IPS-20b (cell line): ENCODE measurements at regions not wholly inside any gene's neighbourhood (a gene's known extent, or its start where the extent isn't known, plus 50 kb on each side); places are given as distances from the start of the nearest gene placed in this dataset.
"Not testable (repeated sequence)": the region's sequence is repeated elsewhere in the genome, so short reads cannot be mapped to it uniquely, and the experiment has no call there.

Source experiments
- H3K27ac ChIP-seq: one replicate; pipeline ENCODE4 v1.5.1; 2013; ENCODE audit warnings: low read length
- H3K27me3 ChIP-seq: 2 replicates; pipeline ENCODE4 v1.6.1; 2013; ENCODE audit warnings: mild to moderate bottlenecking, low read length, inconsistent platforms; ENCODE audit not compliant: insufficient read depth
- H3K36me3 ChIP-seq: 2 replicates; pipeline ENCODE4 v1.6.1; 2013; ENCODE audit warnings: low read depth, mild to moderate bottlenecking, inconsistent platforms, low read length, moderate library complexity; ENCODE audit not compliant: insufficient read depth
- H3K4me1 ChIP-seq: 2 replicates; pipeline ENCODE4 v1.6.1; 2013; ENCODE audit warnings: mild to moderate bottlenecking, control low read depth, inconsistent platforms, low read length, moderate library complexity; ENCODE audit not compliant: insufficient read depth
- H3K4me3 ChIP-seq: 2 replicates; pipeline ENCODE4 v1.5.1; 2013; ENCODE audit warnings: mild to moderate bottlenecking, low read length, inconsistent platforms
- H3K9ac ChIP-seq: 2 replicates; pipeline ENCODE4 v1.6.1; 2013; ENCODE audit warnings: low read depth, mild to moderate bottlenecking, inconsistent platforms, low read length, moderate library complexity
- H3K9me3 ChIP-seq: 2 replicates; pipeline ENCODE4 v1.6.1; 2013; ENCODE audit warnings: mild to moderate bottlenecking, low read depth, low read length, inconsistent platforms; ENCODE audit not compliant: insufficient read depth

DNA sequence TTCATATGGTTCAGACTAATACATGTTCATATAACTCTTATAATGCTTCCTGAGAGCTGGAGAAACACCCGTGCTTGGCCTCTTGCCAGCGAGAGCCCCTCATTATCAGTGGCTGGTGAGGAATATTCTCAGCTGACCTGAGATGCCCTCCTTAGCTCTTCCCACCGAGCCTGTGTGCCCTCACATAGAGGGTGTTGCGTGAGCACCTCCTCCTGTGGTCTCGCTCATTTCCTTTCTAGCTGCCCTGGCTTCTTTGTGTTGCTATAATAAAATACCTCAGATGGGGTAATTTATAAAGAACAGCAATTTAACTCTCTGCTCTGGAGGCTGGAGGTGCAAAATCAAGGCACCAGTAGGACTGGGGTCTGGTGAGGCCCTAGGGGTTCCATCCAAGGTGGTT is 80.5 kb upstream of the ALKAL2 start:
- H3K4me1 ChIP-seq, result no peaks in the 10 kb centered on the region
- no peaks in the 10 kb centered on the region for H3K36me3 ChIP-seq
- no peak overlapping the region for H3K9ac ChIP-seq
- no peak overlapping the region for H3K27ac ChIP-seq
- peaks cover 6% of the 10 kb centered on the region; the same call in 1 of the 2 replicates for H3K9me3 ChIP-seq
- H3K4me3 ChIP-seq, result no peak overlapping the region
- H3K27me3 ChIP-seq, result no peaks in the 10 kb centered on the region

DNA sequence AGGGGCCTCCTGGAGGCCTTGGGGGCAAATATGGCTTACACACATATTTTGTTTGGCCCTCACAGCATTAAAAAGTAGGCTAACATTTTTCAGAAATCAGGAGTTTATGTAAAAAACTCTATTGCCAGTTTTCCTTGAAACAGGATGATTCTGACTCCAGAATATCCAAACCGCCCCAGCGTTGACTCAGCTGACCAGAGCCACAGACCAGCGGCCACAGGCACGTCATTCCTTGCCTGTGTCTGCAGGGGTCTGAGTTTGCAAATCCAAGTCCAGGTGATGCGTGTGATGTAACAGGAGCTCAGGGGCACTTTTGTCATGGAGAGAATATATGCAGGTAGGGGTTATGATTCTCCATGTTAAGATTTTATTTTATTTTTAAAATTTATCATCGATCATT is 79.4 kb upstream of the ALKAL2 start:
- no peaks in the 10 kb centered on the region for H3K36me3 ChIP-seq
- no peaks in the 10 kb centered on the region for H3K27me3 ChIP-seq
- peaks cover 10% of the 10 kb centered on the region; the same call in 1 of the 2 replicates for H3K9me3 ChIP-seq
- H3K4me3 ChIP-seq, result no peak overlapping the region
- no peaks in the 10 kb centered on the region for H3K4me1 ChIP-seq
- no peak overlapping the region for H3K27ac ChIP-seq
- no peak overlapping the region for H3K9ac ChIP-seq

DNA sequence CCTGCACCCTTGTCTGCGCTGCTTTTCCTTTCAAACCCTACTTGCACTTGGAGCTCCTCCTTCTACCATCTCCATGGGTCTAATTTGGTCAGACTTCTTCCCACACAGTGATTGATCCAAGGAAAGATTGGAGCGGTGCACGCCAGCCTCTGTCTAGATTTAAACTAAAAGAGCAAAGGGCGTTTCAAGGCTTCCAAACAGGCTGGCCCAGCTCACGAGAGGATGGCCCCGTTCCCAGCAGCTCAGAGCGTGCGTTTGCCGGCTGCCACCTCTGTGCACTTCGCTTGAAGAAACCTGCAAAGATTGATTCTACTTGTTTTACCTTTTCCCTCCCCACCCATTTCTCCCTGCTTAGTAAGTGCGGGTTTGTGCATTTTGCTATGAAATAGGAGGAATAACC is 78.8 kb upstream of the ALKAL2 start:
- Histone ChIP-seq H3K4me3 (no peak overlapping the region), H3K9ac (no peak overlapping the region), H3K4me1 (no peaks in the 10 kb centered on the region), H3K9me3 (peaks cover 11% of the 10 kb centered on the region; the same call in 1 of the 2 replicates), H3K27me3 (no peaks in the 10 kb centered on the region), H3K36me3 (no peaks in the 10 kb centered on the region), H3K27ac (no peak overlapping the region)

DNA sequence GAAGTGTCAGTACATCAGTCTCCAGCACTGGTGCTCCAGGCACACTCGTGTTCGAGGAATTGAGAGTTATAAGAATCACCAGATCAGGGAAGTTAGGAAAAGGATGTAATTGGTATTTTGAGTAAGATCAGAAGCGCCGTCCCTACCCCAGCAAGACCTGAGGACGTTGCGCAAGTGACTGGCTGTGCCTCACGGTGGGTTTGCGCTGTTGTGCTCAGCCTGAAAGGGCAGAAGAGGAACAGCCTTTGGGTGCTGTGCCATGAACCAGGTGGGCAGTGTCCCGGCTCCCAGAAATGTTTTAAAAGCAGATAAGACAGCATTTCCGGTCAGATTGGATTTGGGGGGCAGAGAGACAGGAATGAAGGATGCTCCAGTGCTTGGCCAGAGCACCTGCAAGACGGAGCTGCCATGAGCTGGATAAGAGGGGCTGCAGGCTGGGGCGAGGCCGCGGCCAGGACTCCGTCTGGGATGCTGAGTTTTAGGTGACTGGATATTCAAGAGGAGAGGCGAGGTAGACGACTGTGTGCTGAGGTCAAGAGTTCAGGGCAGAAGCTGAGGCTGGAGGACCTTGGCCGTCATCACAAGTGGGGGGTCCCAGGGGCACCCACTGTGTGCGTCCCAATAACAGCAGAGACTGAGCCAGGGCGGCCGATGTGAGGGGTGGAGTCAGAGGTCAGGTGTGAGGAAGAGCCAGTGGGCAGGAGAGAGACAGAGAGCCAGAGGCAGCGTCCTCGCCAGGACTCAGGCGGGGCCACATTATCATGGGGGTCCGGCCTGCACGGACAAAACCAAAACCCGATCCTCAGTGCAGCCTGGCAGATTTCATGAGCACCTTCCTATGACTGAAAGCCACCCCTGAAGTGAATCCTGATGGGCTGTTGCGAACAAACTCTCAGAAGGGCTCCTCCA is 77.7 kb upstream of the ALKAL2 start:
- H3K27ac ChIP-seq, result no peak overlapping the region
- H3K9ac ChIP-seq, result no peak overlapping the region
- H3K27me3 ChIP-seq, result no peaks in the 10 kb centered on the region
- H3K4me1 ChIP-seq, result no peaks in the 10 kb centered on the region
- no peak overlapping the region for H3K4me3 ChIP-seq
- H3K36me3 ChIP-seq, result no peaks in the 10 kb centered on the region
- H3K9me3 ChIP-seq, result peaks cover 5% of the 10 kb centered on the region; the same call in 1 of the 2 replicates

DNA sequence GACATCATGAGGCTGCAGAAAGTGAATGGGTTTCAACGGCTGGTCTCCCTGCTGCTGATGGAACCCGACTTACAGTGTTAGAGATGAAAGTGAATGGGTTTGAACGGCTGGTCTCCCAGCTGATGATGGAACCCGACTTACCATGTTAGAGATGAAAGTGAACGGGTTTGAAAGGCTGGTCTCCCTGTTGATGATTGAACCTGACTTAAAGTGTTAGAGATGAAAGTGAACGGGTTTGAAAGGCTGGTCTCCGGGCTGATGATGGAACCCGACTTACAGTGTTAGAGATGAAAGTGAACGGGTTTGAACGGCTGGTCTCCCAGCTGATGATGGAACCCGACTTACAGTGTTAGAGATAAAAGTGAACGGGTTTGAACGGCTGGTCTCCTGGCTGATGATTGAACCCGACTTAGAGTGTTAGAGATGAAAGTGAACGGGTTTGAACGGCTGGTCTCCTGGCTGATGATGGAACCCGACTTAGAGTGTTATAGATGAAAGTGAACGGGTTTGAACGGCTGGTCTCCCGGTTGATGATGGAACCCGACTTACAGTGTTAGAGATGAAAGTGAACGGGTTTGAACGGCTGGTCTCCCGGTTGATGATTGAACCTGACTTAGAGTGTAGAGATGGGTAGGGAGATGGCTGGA is 76.1 kb upstream of the ALKAL2 start:
- Histone ChIP-seq H3K4me3 (no peak overlapping the region), H3K27ac (no peak overlapping the region), H3K27me3 (no peaks in the 10 kb centered on the region), H3K9ac (no peak overlapping the region), H3K36me3 (no peaks in the 10 kb centered on the region), H3K9me3 (peaks cover 5% of the 10 kb centered on the region; the same call in 1 of the 2 replicates), H3K4me1 (no peaks in the 10 kb centered on the region)

DNA sequence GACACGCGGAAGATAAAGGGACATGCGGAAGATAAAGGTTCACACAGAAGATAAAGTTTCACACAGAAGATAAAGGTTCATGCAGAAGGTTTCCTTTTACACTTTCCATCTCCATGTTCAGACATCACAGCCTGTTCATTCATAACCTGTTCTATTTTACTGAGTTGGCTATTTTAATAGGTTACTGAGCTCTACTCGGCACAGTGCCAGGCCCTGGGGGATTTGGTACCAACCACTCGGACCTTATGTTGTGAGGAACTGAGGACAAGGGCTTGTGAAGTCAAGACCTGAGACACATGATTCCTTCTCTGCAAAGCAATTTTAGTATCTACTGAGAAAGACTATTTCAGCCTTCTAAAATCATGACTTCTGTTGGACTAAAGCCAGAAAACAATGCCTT is 75.0 kb upstream of the ALKAL2 start:
- Histone ChIP-seq H3K9me3 (peaks cover 5% of the 10 kb centered on the region; the same call in 1 of the 2 replicates), H3K27ac (no peak overlapping the region), H3K36me3 (no peaks in the 10 kb centered on the region), H3K4me3 (no peak overlapping the region), H3K9ac (no peak overlapping the region), H3K4me1 (no peaks in the 10 kb centered on the region), H3K27me3 (no peaks in the 10 kb centered on the region)

DNA sequence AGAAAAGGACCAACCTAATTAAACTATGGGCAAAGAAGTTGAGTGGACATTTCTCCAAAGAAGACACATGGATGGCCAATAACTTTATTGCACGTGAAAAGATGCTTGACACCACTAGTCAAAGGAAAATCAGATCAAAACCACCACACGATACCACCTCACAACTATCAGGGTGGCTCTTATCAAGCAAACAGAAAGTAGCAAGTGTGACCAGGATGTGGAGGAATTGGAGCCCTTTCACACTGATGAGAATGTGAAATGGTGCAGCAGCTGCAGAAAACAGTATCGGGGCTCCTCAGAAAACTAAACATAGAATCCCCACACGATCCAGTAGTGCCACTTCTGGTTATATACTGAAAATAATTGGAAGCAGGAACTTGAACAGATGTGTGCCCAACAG is 72.2 kb upstream of the ALKAL2 start:
- Histone ChIP-seq H3K36me3 (no peaks in the 10 kb centered on the region), H3K4me3 (no peak overlapping the region), H3K4me1 (no peaks in the 10 kb centered on the region), H3K27ac (no peak overlapping the region), H3K9me3 (peaks cover 5% of the 10 kb centered on the region; the same call in 1 of the 2 replicates), H3K27me3 (no peaks in the 10 kb centered on the region), H3K9ac (no peak overlapping the region)

DNA sequence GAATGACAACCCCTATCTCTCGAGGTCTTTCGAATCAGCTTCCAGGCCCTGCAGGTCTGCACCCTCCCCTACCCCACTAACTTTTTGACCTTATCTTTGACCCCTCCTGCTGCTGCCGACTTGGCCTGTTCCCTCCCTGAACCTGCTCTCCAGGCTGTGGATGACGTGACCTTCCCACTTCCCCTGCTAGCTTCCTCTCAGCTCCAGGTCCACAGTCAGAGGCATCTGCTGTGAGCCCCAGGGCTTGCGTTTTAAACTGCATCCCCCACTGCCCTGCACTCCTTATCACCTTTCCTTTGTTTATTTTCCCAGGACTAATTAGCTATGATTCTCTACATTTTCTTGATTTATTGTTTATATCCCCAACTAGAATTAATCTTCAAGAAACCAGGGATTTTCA is 71.2 kb upstream of the ALKAL2 start:
- Histone ChIP-seq H3K9me3 (peaks cover 5% of the 10 kb centered on the region; the same call in 1 of the 2 replicates), H3K27ac (no peak overlapping the region), H3K36me3 (no peaks in the 10 kb centered on the region), H3K4me1 (no peaks in the 10 kb centered on the region), H3K9ac (no peak overlapping the region), H3K4me3 (no peak overlapping the region), H3K27me3 (no peaks in the 10 kb centered on the region)

DNA sequence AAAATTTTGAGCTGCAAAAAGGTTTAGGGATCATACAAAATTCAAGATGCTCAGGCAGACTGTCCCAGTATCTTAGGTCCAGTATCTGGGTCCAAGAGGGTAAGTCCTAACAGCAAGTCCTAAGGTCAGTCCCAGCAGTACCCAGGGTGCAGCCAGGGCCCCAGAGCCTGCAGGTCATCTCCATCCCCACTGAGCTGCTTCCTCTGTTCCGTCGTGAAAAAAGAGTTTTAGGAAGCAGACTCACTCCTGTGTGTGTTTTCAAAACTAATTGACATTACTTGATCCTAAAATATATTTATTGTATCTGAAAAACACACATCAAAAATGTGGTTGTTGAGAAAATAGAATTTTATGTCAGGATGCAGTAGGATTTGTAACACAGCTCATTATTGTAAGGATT is 69.9 kb upstream of the ALKAL2 start:
- no peak overlapping the region for H3K27ac ChIP-seq
- H3K9me3 ChIP-seq, result peaks cover 5% of the 10 kb centered on the region; the same call in 1 of the 2 replicates

DNA sequence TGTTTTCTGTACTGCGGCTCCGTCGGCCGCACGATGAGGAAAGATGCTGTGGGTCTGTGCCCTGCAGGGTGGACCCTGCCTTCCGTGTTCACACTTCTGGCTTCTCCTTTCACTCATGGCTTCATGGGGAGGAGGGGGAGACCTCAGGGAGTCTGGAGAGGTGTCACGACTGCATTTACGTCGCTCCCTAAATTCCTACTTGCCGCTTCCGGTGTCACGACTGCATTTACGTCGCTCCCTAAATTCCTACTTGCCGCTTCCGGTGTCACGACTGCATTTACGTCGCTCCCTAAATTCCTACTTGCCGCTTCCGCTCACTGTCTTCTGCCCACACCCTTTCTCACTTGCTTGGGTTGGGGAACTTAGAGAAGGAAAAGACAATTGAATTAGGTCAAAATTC is 68.4 kb upstream of the ALKAL2 start:
- H3K4me3 ChIP-seq, H3K27me3 ChIP-seq: not testable (repeated sequence)

More for the DNA sequence above, 69.9 kb upstream of the ALKAL2 start:
- no peak overlapping the region for H3K9ac ChIP-seq
- no peak overlapping the region for H3K4me3 ChIP-seq
- no peaks in the 10 kb centered on the region for H3K36me3 ChIP-seq
- no peaks in the 10 kb centered on the region for H3K4me1 ChIP-seq
- no peaks in the 10 kb centered on the region for H3K27me3 ChIP-seq

DNA sequence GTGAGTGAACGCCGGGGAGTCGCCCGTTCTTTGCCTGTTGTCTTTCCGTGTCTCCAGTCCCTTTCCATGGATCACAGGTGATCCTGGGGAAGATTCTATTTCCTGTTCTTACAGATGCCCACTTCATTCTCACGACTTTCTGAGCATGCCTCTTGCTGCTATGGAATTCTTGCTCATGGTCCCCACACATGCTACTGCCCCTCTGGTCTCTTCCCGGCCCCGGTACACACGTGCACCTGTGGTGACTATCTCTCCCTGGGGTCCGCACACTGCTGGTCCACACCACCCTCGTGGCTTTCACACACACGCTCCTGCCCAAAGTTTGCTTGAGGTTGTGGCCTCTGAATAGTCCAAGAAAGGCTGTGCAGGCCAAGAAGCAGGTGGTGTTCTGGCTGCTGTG is 67.9 kb upstream of the ALKAL2 start:
- Histone ChIP-seq H3K9me3 (no peaks in the 10 kb centered on the region), H3K4me3 (no peak overlapping the region), H3K36me3 (no peaks in the 10 kb centered on the region), H3K4me1 (no peaks in the 10 kb centered on the region), H3K9ac (no peak overlapping the region), H3K27ac (no peak overlapping the region), H3K27me3 (no peaks in the 10 kb centered on the region)

More for the DNA sequence above, 68.4 kb upstream of the ALKAL2 start:
- not testable (repeated sequence) for H3K27ac ChIP-seq, H3K4me1 ChIP-seq, H3K9me3 ChIP-seq, H3K9ac ChIP-seq, H3K36me3 ChIP-seq

DNA sequence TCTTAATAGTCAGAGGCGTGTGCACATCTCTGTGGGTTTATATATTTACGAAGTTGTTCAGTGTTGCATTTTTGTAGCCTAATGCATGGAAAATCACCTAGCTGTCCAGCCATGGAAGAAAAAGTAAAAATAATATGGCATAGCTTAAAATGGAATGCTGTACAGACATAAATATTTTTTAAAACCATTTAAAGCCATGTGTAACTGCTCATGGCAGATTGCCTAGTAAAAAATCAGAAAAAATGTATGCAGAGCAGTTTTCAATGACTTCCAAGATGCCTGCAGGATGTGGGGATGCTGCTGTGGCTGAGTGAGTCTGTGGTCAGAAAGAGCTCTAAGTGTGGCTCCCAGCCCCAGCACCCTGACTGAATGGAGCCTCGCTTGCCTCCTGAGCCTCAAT is 64.8 kb upstream of the ALKAL2 start:
- no peaks in the 10 kb centered on the region for H3K27me3 ChIP-seq
- H3K36me3 ChIP-seq, result no peaks in the 10 kb centered on the region
- H3K4me1 ChIP-seq, result no peaks in the 10 kb centered on the region
- H3K4me3 ChIP-seq, result no peak overlapping the region
- no peak overlapping the region for H3K9ac ChIP-seq
- no peaks in the 10 kb centered on the region for H3K9me3 ChIP-seq
- H3K27ac ChIP-seq, result no peak overlapping the region
